Testis (tissue), 2 donors: ENCODE measurements at regions not wholly inside any gene's neighbourhood (a gene's known extent, or its start where the extent isn't known, plus 50 kb on each side); places are given as distances from the start of the nearest gene placed in this dataset.
"Not testable (repeated sequence)": the region's sequence is repeated elsewhere in the genome, so short reads cannot be mapped to it uniquely, and the experiment has no call there.

Experiments used
- DNase-seq: peaks from one replicate; pipeline ENCODE4 v3.0.0-alpha.2; 2019
- H3K27ac ChIP-seq, 2 donors: fragments of 200-600 bp; sonication (generic); one replicate each; pipeline ENCODE4 v1.5.1; 2019
- H3K27me3 ChIP-seq: fragments of 200-600 bp; sonication (generic); one replicate; pipeline ENCODE4 v1.5.1; 2019
- H3K36me3 ChIP-seq: fragments of 200-600 bp; sonication (generic); one replicate; pipeline ENCODE4 v1.5.1; 2017; ENCODE audit warnings: low read depth; ENCODE audit errors: missing control alignments
- H3K4me1 ChIP-seq: fragments of 200-600 bp; sonication (generic); one replicate; pipeline ENCODE4 v1.5.1; 2019
- H3K4me3 ChIP-seq, 2 donors: fragments of 200-600 bp; sonication (generic); one replicate each; pipeline ENCODE4 v1.5.1; 2017 to 2019
- H3K9me3 ChIP-seq: fragments of 200-600 bp; sonication (generic); one replicate; pipeline ENCODE4 v1.5.1; 2017
- POLR2A ChIP-seq: fragments of 450-650 bp; IDR thresholded peaks from one replicate; pipeline ENCODE4 v1.6.1; 2017; ENCODE audit warnings: antibody characterized with exemption, mild to moderate bottlenecking, moderate library complexity
- WGBS, 2 donors: methylation state at CpG; one replicate each; pipeline ENCODE4 v1.1.5; 2018; 5-methylcytosine and 5-hydroxymethylcytosine counted together
- intact Hi-C: fragments of 100-400 bp; cut with DNase I; formaldehyde crosslinking; loops from one replicate; pipeline ENCODE4 v1.15.1; 2023; ENCODE audit warnings: low total_unique reads
- TF ChIP-seq, protein P1 (sequence below), 3 experiments: fragments of 450-650 bp in 2 of 3; fragments of 200-600 bp in 1 of 3; sonication (generic) in 1 of 3; IDR thresholded peaks; one replicate each; pipeline ENCODE4 v1.5.1; 2016 to 2019; ENCODE audit warnings: antibody characterized with exemption in 3 of 3, mild to moderate bottlenecking in 2 of 3, moderate library complexity in 1 of 3

DNA sequence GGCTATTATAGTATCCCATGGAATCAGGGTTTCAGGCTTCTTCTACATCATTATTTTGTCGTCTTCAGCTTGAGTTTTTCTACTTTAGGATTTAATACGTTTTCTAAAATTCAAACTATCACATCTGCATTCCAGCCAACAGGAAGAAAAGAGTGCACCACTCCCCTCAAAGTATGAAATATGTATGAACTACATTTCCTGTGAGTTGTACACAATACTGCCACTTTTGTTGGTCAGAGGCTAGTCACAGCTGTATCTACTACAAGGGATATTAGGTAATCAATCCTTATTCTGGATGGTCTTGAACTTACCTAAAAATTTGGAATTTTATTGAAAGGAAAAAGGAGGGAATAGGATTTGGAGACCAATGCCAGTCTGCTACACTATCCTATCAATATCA is 235.6 kb upstream of the TBX18 start:
- Histone ChIP-seq H3K36me3 (no peaks in the 10 kb centered on the region), H3K9me3 (no peaks in the 10 kb centered on the region), H3K27me3 (no peaks in the 10 kb centered on the region), H3K4me3 (no peak overlapping the region), H3K4me1 (no peaks in the 10 kb centered on the region), H3K27ac (no peak overlapping the region)
- TF ChIP-seq, protein P1, sequence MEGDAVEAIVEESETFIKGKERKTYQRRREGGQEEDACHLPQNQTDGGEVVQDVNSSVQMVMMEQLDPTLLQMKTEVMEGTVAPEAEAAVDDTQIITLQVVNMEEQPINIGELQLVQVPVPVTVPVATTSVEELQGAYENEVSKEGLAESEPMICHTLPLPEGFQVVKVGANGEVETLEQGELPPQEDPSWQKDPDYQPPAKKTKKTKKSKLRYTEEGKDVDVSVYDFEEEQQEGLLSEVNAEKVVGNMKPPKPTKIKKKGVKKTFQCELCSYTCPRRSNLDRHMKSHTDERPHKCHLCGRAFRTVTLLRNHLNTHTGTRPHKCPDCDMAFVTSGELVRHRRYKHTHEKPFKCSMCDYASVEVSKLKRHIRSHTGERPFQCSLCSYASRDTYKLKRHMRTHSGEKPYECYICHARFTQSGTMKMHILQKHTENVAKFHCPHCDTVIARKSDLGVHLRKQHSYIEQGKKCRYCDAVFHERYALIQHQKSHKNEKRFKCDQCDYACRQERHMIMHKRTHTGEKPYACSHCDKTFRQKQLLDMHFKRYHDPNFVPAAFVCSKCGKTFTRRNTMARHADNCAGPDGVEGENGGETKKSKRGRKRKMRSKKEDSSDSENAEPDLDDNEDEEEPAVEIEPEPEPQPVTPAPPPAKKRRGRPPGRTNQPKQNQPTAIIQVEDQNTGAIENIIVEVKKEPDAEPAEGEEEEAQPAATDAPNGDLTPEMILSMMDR (IDR thresholded peaks at IDR 0.05): no peak
- TF ChIP-seq POLR2A: no peak
- no peak for DNase-seq
- intact Hi-C loops: no loop called here
- WGBS, 2 donors: 70 to 82% methylated on average over 2 of the region's 2 CpGs

DNA sequence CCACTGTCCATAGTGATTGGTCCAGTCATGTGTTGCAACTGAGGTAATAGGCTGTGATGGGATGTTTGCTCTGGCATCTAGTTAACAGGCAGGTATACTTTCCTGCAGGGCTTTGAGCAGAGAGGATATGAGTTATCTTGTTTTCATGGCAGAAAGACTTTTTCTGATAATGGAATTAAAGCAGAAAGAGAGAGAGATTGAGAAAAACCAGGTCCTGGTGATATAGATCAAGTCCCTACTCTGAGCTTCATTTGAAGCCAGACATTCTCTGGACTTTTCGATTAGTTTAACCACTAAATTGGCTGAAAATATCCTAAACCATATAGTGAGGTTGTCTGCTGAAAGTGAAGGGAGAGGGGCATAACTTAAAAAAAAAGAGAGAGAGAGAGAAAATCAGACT is 233.8 kb upstream of the TBX18 start:
- H3K9me3 ChIP-seq: no peaks in the 10 kb centered on the region
- intact Hi-C loops: no loop called here
- TF ChIP-seq, protein P1 (IDR thresholded peaks at IDR 0.05): no peak
- no peak for TF ChIP-seq POLR2A
- 34 to 44% methylated on average over 1 of the region's 1 CpG for WGBS, 2 donors
- H3K36me3 ChIP-seq: no peaks in the 10 kb centered on the region
- H3K27ac ChIP-seq: no peak overlapping the region
- no peak for DNase-seq
- no peaks in the 10 kb centered on the region for H3K4me1 ChIP-seq
- no peaks in the 10 kb centered on the region for H3K27me3 ChIP-seq
- no peak overlapping the region for H3K4me3 ChIP-seq

DNA sequence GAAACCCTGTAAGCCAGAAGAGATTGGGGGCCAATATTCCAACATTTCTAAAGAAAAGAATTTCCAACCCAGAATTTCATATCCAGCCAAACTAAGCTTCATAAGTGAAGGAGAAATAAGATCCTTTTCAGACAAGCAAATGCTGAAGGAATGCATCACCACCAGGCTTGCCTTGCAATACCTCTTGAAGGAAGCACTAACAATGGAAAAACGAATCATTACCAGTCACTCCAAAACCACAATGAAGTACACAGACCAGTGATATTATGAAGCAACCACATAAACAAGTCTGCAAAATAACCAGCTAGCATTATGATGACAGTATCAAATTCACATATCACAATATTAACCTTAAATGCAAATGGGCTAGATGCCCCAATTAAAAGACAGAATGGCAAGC is 224.4 kb upstream of the TBX18 start:
- H3K27ac ChIP-seq, H3K36me3 ChIP-seq, H3K9me3 ChIP-seq, H3K4me1 ChIP-seq, H3K27me3 ChIP-seq, intact Hi-C loops, H3K4me3 ChIP-seq, DNase-seq: not testable (repeated sequence)
- 70 to 76% methylated on average over 1 of the region's 1 CpG for WGBS, 2 donors

GRCh38 chr6:84985490-84985889 is 221.1 kb upstream of the TBX18 start:
- H3K4me3 ChIP-seq, H3K27ac ChIP-seq, intact Hi-C loops, DNase-seq, H3K27me3 ChIP-seq, H3K4me1 ChIP-seq, H3K9me3 ChIP-seq, H3K36me3 ChIP-seq: not testable (repeated sequence)
- WGBS, 2 donors: 92 to 93% methylated on average over 3 of the region's 3 CpGs

DNA sequence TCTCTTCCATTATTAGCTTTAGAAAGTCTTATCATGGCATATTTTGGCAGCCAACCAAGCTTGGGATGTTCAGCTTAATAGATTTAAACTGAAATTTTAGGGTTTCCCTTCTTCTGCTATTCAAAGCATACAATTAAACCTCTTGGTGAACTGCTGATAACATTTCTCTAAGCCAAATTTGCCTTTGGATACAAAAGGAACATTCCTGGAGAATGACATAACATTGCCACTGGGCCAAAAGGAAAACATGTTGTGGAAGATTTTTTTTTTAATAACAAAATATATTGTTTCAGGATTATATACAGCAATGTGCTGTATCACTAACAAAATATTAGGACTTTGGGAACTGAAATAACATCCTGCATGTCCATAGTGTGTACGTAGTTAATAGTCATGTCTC is 215.1 kb upstream of the TBX18 start:
- DNase-seq: no peak
- Histone ChIP-seq H3K4me3 (no peak overlapping the region), H3K36me3 (no peaks in the 10 kb centered on the region), H3K9me3 (no peaks in the 10 kb centered on the region), H3K27ac (no peak overlapping the region), H3K27me3 (no peaks in the 10 kb centered on the region), H3K4me1 (no peaks in the 10 kb centered on the region)
- intact Hi-C loops: no loop called here
- no peak for TF ChIP-seq POLR2A
- TF ChIP-seq, protein P1 (IDR thresholded peaks at IDR 0.05): no peak
- WGBS, 2 donors: 62 to 73% methylated on average over 1 of the region's 1 CpG

DNA sequence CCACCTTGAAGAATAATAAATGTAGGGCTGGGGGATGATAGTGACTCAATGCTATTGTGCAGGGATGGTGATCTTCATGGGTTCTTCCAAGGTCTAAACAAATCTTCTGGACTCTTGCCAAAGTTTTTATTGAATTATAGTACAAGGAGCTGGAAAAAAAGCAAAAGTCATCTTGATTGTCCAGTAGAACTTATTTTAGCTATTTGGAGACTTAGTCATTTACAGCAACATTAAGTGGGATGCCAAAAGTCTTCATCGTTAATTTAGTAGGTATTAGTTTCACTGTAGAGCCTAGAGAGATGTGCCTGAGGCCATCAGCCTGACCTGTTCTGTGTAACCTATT is 212.9 kb upstream of the TBX18 start:
- no peak for DNase-seq
- Histone ChIP-seq H3K36me3 (no peaks in the 10 kb centered on the region), H3K27me3 (no peaks in the 10 kb centered on the region), H3K9me3 (no peaks in the 10 kb centered on the region), H3K27ac (no peak overlapping the region), H3K4me3 (no peak overlapping the region), H3K4me1 (no peaks in the 10 kb centered on the region)
- WGBS, 2 donors: 63 to 67% methylated on average over 1 of the region's 1 CpG
- TF ChIP-seq, protein P1 (IDR thresholded peaks at IDR 0.05): no peak
- TF ChIP-seq POLR2A: no peak
- intact Hi-C loops: no loop called here
